Spleen (tissue), 11 donors: ENCODE measurements at regions not wholly inside any gene's neighbourhood (a gene's known extent, or its start where the extent isn't known, plus 50 kb on each side); places are given as distances from the start of the nearest gene placed in this dataset.

Experiments used
- DNase-seq: peaks from one replicate; pipeline ENCODE4 v3.0.0-alpha.2; 2020
- H3K27ac ChIP-seq, 8 donors: fragments of 200-600 bp; sonication (generic) in 7 of 8; 1 replicate in 4 of 8; 2 replicates in 4 of 8; pipeline versions ENCODE4 v1.5.0 to v1.8.0; 2016 to 2021; ENCODE audit warnings: inconsistent platforms in 4 of 8, mild to moderate bottlenecking in 4 of 8, moderate library complexity in 1 of 8
- H3K27me3 ChIP-seq, 7 donors: fragments of 200-600 bp; sonication (generic) in 6 of 7; replicated peaks in 1 of 7; 1 replicate in 4 of 7; 2 replicates in 3 of 7; pipeline versions ENCODE4 v1.5.0 to v1.8.0; 2016 to 2021; ENCODE audit warnings: inconsistent platforms in 3 of 7, mild to moderate bottlenecking in 1 of 7
- H3K36me3 ChIP-seq, 6 donors: fragments of 200-600 bp; sonication (generic) in 5 of 6; 1 replicate in 4 of 6; 2 replicates in 2 of 6; pipeline versions ENCODE4 v1.5.0 to v1.8.0; 2016 to 2021; ENCODE audit warnings: inconsistent platforms in 2 of 6
- H3K4me1 ChIP-seq, 6 donors: fragments of 200-600 bp; sonication (generic) in 5 of 6; 1 replicate in 3 of 6; 2 replicates in 3 of 6; pipeline versions ENCODE4 v1.5.0 to v1.8.0; 2016 to 2021; ENCODE audit warnings: inconsistent platforms in 3 of 6
- H3K4me3 ChIP-seq, 8 donors: fragments of 200-600 bp; sonication (generic) in 7 of 8; 1 replicate in 4 of 8; 2 replicates in 4 of 8; pipeline versions ENCODE4 v1.5.0 to v1.8.0; 2016 to 2021; ENCODE audit warnings: inconsistent platforms in 4 of 8, mild to moderate bottlenecking in 4 of 8, moderate library complexity in 2 of 8
- H3K9me3 ChIP-seq, 8 donors: fragments of 200-600 bp; sonication (generic) in 7 of 8; 1 replicate in 4 of 8; 2 replicates in 4 of 8; pipeline versions ENCODE4 v1.5.0 to v1.8.0; 2016 to 2021; ENCODE audit warnings: inconsistent platforms in 4 of 8
- CTCF ChIP-seq, 11 experiments: fragments of 200-600 bp in 7 of 11; fragments of 450-650 bp in 4 of 11; sonication (generic) in 4 of 11; IDR thresholded peaks in 8 of 11; conservative IDR thresholded peaks in 3 of 11; 1 replicate in 7 of 11; 2 replicates in 4 of 11; pipeline versions ENCODE4 v1.4.0 to v1.8.0; 2016 to 2021; ENCODE audit warnings: antibody characterized with exemption in 11 of 11, inconsistent platforms in 4 of 11, mild to moderate bottlenecking in 1 of 11
- POLR2A ChIP-seq, 3 donors: fragments of 450-650 bp; IDR thresholded peaks; one replicate each; pipeline ENCODE4 v1.5.1; 2017; ENCODE audit warnings: antibody characterized with exemption in 3 of 3, mild to moderate bottlenecking in 1 of 3
- POLR2AphosphoS5 ChIP-seq, 3 donors: sonication (generic); formaldehyde crosslinking; IDR thresholded peaks; one replicate each; pipeline ENCODE4 v1.5.1; 2017; ENCODE audit warnings: antibody characterized with exemption in 3 of 3
- WGBS, 5 donors: extraction: QIAGEN DNeasy Blood & Tissue Kit in 3 of 5; methylation state at CpG; one replicate each; pipeline versions ENCODE4 v1.1.5 to v1.1.7; 2013 to 2018; 5-methylcytosine and 5-hydroxymethylcytosine counted together
- intact Hi-C: fragments of 100-400 bp; cut with DNase I; formaldehyde crosslinking; loops from one replicate; pipeline ENCODE4 v1.15.0; 2023; ENCODE audit warnings: low total_unique reads
- donor health status: healthy with polysubstance abuse.
- donor health status: DM: no; HTN: no; CAD: no; lungs with moderate emphysema.
- donor health status: DM: no; HTN: no; CAD: no.
- donor health status: Bipolar disorder and iron deficiency.
- donor health status: healthy.
- donor health status: DM: no; HTN: no; CAD: no.
- donor health status: DM: yes; HTN: yes; CAD: no.

GRCh38 chr4:185925910-185926360, 113.9 kb upstream of the SORBS2 start:
- peaks cover 0 to 6% (median 0%) of the 10 kb centered on the region in 8 donors for H3K9me3 ChIP-seq
- WGBS, 5 donors, result 73 to 85% (median 82%) methylated on average over 15 of the region's 15 CpGs
- peak overlapping the region in 1 of 8 donors; percentile 28 for H3K27ac ChIP-seq
- H3K4me3 ChIP-seq, result no peak overlapping the region
- H3K36me3 ChIP-seq, result no peaks in the 10 kb centered on the region
- DNase-seq, result no peak
- no peak for TF ChIP-seq POLR2A (IDR thresholded peaks at IDR 0.05)
- TF ChIP-seq POLR2AphosphoS5 (IDR thresholded peaks at IDR 0.05), result no peak
- no peak for TF ChIP-seq CTCF (IDR thresholded peaks at IDR 0.05 in 8 of 11, conservative IDR thresholded peaks at IDR 0.05 in 3 of 11)
- no peaks in the 10 kb centered on the region for H3K27me3 ChIP-seq
- intact Hi-C loops, result no loop called here
- H3K4me1 ChIP-seq, result no peaks in the 10 kb centered on the region

DNA sequence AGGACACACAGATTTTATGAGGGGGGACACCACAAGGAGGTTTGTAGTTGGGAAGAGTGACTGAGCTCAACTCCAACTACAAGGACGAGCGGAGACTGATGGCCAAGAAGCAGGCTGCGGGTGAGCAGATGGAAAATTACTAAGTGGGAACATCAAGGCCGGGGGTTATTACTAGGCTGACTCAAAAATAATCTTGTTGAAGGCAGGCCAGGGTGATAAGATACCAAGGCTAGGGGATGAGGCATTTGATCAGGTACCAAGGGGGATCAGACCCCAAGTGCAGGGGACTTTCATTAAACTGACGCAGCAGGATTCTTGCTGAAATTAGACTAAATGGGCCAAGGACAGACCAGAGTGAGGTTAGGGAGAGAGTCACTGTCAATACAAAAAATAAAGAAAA, 119.4 kb upstream of the SORBS2 start:
- intact Hi-C loops, result no loop called here
- WGBS, 5 donors, result 71 to 81% (median 77%) methylated on average over 5 of the region's 5 CpGs
- Histone ChIP-seq H3K4me3 (peak overlapping the region in 5 of 8 donors; percentile 14 to 62 (median 34)), H3K4me1 (peaks cover 0 to 4% (median 0%) of the 10 kb centered on the region in 6 donors), H3K9me3 (no peaks in the 10 kb centered on the region), H3K36me3 (no peaks in the 10 kb centered on the region), H3K27me3 (no peaks in the 10 kb centered on the region), H3K27ac (peak overlapping the region in 3 of 8 donors; percentile 59 to 70 (median 69))
- TF ChIP-seq POLR2A (IDR thresholded peaks at IDR 0.05) (no peak), POLR2AphosphoS5 (IDR thresholded peaks at IDR 0.05) (no peak), CTCF (IDR thresholded peaks at IDR 0.05 in 8 of 11, conservative IDR thresholded peaks at IDR 0.05 in 3 of 11) (no peak)
- no peak for DNase-seq

DNA sequence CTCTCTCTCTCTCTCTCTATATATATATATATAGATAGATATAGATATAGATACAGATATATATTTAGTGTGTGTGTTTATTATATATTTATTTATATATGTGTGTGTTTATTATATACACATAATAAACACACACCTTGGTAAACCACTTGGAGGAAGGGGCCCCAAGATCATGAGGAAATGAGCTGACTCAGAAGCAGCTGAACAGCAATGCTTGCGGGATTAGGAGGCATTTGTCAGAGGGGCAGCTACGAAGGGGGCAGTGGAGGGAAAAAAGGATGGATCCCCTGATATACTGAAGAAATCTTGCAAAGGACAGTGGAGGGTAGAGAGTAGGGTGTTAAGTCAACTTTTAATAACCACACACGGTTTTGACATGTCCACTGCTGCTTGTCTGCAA, 120.0 kb upstream of the SORBS2 start:
- Histone ChIP-seq H3K4me1 (peaks cover 0 to 4% (median 0%) of the 10 kb centered on the region in 6 donors), H3K4me3 (peak overlapping the region; percentile 3 to 62 (median 26)), H3K27ac (peak overlapping the region in 7 of 8 donors; percentile 43 to 70 (median 59)), H3K9me3 (no peaks in the 10 kb centered on the region), H3K36me3 (no peaks in the 10 kb centered on the region), H3K27me3 (no peaks in the 10 kb centered on the region)
- no peak for DNase-seq
- 41 to 62% (median 50%) methylated on average over 3 of the region's 3 CpGs for WGBS, 5 donors
- TF ChIP-seq CTCF (IDR thresholded peaks at IDR 0.05 in 8 of 11, conservative IDR thresholded peaks at IDR 0.05 in 3 of 11) (no peak), POLR2A (IDR thresholded peaks at IDR 0.05) (no peak), POLR2AphosphoS5 (IDR thresholded peaks at IDR 0.05) (no peak)
- intact Hi-C loops, result no loop called here

GRCh38 chr4:185932491-185932890, 120.5 kb upstream of the SORBS2 start:
- no peaks in the 10 kb centered on the region for H3K27me3 ChIP-seq
- DNase-seq, result no peak
- peaks cover 0 to 4% (median 0%) of the 10 kb centered on the region in 6 donors for H3K4me1 ChIP-seq
- H3K4me3 ChIP-seq, result peak overlapping the region; percentile 3 to 62 (median 26)
- H3K36me3 ChIP-seq, result no peaks in the 10 kb centered on the region
- peak overlapping the region; percentile 35 to 70 (median 57) for H3K27ac ChIP-seq
- intact Hi-C loops, result no loop called here
- WGBS, 5 donors, result 57 to 84% (median 75%) methylated on average over 5 of the region's 5 CpGs
- TF ChIP-seq POLR2AphosphoS5 (IDR thresholded peaks at IDR 0.05) (peak in 1 of 3 donors; percentile 25), POLR2A (IDR thresholded peaks at IDR 0.05) (no peak), CTCF (IDR thresholded peaks at IDR 0.05 in 8 of 11, conservative IDR thresholded peaks at IDR 0.05 in 3 of 11) (no peak)
- no peaks in the 10 kb centered on the region for H3K9me3 ChIP-seq
